ENCODE measurements at regions not wholly inside any gene's neighbourhood (a gene's known extent, or its start where the extent isn't known, plus 50 kb on each side); places are given as distances from the start of the nearest gene placed in this dataset.

- no peak for DNase-seq (ENCODE audit: low read depth)
- H3K4me1 ChIP-seq (ENCODE audit: control insufficient read depth, insufficient read depth, low read length) = no peaks in the 10 kb centered on the region
- H3K36me3 ChIP-seq (ENCODE audit: control insufficient read depth, insufficient read depth, low read length, severe bottlenecking) = no peaks in the 10 kb centered on the region
- no peaks in the 10 kb centered on the region for H3K27me3 ChIP-seq (replicated peaks; ENCODE audit: control insufficient read depth, insufficient read depth, low read length)
- H3K9ac ChIP-seq (ENCODE audit: low read length) = no peak overlapping the region
- H3K4me3 ChIP-seq (ENCODE audit: low read length) = no peak overlapping the region
- peaks cover 5% of the 10 kb centered on the region for H3K9me3 ChIP-seq (ENCODE audit: control insufficient read depth, low read length)
Measured at GRCh38 chr9:79446523-79447307, 125.0 kb upstream of the TLE4 start.

GRCh38 chr9:79447308-79447605, 124.5 kb upstream of the TLE4 start:
- no peaks in the 10 kb centered on the region for H3K27me3 ChIP-seq (replicated peaks; ENCODE audit: control insufficient read depth, insufficient read depth, low read length)

GRCh38 chr9:79447762-79448161, 124.0 kb upstream of the TLE4 start:
- H3K36me3 ChIP-seq (ENCODE audit: control insufficient read depth, insufficient read depth, low read length, severe bottlenecking) = no peaks in the 10 kb centered on the region
- H3K4me1 ChIP-seq (ENCODE audit: control insufficient read depth, insufficient read depth, low read length) = no peaks in the 10 kb centered on the region
- no peaks in the 10 kb centered on the region for H3K27me3 ChIP-seq (replicated peaks; ENCODE audit: control insufficient read depth, insufficient read depth, low read length)
- DNase-seq (ENCODE audit: low read depth) = no peak
- H3K4me3 ChIP-seq (ENCODE audit: low read length) = no peak overlapping the region
- peaks cover 15% of the 10 kb centered on the region for H3K9me3 ChIP-seq (ENCODE audit: control insufficient read depth, low read length)
- no peak overlapping the region for H3K9ac ChIP-seq (ENCODE audit: low read length)

More at GRCh38 chr9:79447308-79447605, 124.5 kb upstream of the TLE4 start:
- Histone ChIP-seq H3K4me3 (ENCODE audit: low read length) (no peak overlapping the region), H3K4me1 (ENCODE audit: control insufficient read depth, insufficient read depth, low read length) (no peaks in the 10 kb centered on the region), H3K36me3 (ENCODE audit: control insufficient read depth, insufficient read depth, low read length, severe bottlenecking) (no peaks in the 10 kb centered on the region), H3K9me3 (ENCODE audit: control insufficient read depth, low read length) (peaks cover 10% of the 10 kb centered on the region), H3K9ac (ENCODE audit: low read length) (no peak overlapping the region)
- no peak for DNase-seq (ENCODE audit: low read depth)

- no peak overlapping the region for H3K9ac ChIP-seq (ENCODE audit: low read length)
- peaks cover 22% of the 10 kb centered on the region for H3K9me3 ChIP-seq (ENCODE audit: control insufficient read depth, low read length)
- DNase-seq (ENCODE audit: low read depth) = no peak
- H3K27me3 ChIP-seq (replicated peaks; ENCODE audit: control insufficient read depth, insufficient read depth, low read length) = no peaks in the 10 kb centered on the region
- no peak overlapping the region for H3K4me3 ChIP-seq (ENCODE audit: low read length)
- no peaks in the 10 kb centered on the region for H3K4me1 ChIP-seq (ENCODE audit: control insufficient read depth, insufficient read depth, low read length)
- no peaks in the 10 kb centered on the region for H3K36me3 ChIP-seq (ENCODE audit: control insufficient read depth, insufficient read depth, low read length, severe bottlenecking)
Measured at GRCh38 chr9:79452265-79452664, 119.5 kb upstream of the TLE4 start.

- Histone ChIP-seq H3K9me3 (ENCODE audit: control insufficient read depth, low read length) (no peaks in the 10 kb centered on the region), H3K4me3 (ENCODE audit: low read length) (no peak overlapping the region), H3K9ac (ENCODE audit: low read length) (no peak overlapping the region), H3K36me3 (ENCODE audit: control insufficient read depth, insufficient read depth, low read length, severe bottlenecking) (no peaks in the 10 kb centered on the region), H3K27me3 (replicated peaks; ENCODE audit: control insufficient read depth, insufficient read depth, low read length) (no peaks in the 10 kb centered on the region), H3K4me1 (ENCODE audit: control insufficient read depth, insufficient read depth, low read length) (no peaks in the 10 kb centered on the region)
- no peak for DNase-seq (ENCODE audit: low read depth)
Measured at GRCh38 chr9:79461712-79462111, 110.1 kb upstream of the TLE4 start.

- H3K9me3 ChIP-seq (ENCODE audit: control insufficient read depth, low read length) = no peaks in the 10 kb centered on the region
- H3K36me3 ChIP-seq (ENCODE audit: control insufficient read depth, insufficient read depth, low read length, severe bottlenecking) = no peaks in the 10 kb centered on the region
- H3K4me1 ChIP-seq (ENCODE audit: control insufficient read depth, insufficient read depth, low read length) = no peaks in the 10 kb centered on the region
- H3K4me3 ChIP-seq (ENCODE audit: low read length) = no peak overlapping the region
- no peak overlapping the region for H3K9ac ChIP-seq (ENCODE audit: low read length)
- DNase-seq (ENCODE audit: low read depth) = no peak
- H3K27me3 ChIP-seq (replicated peaks; ENCODE audit: control insufficient read depth, insufficient read depth, low read length) = no peaks in the 10 kb centered on the region
Measured at GRCh38 chr9:79465156-79465555, 106.6 kb upstream of the TLE4 start.

- no peak overlapping the region for H3K4me3 ChIP-seq (ENCODE audit: low read length)
- no peak overlapping the region for H3K9ac ChIP-seq (ENCODE audit: low read length)
- no peaks in the 10 kb centered on the region for H3K27me3 ChIP-seq (replicated peaks; ENCODE audit: control insufficient read depth, insufficient read depth, low read length)
- DNase-seq (ENCODE audit: low read depth) = no peak
- no peaks in the 10 kb centered on the region for H3K36me3 ChIP-seq (ENCODE audit: control insufficient read depth, insufficient read depth, low read length, severe bottlenecking)
- H3K9me3 ChIP-seq (ENCODE audit: control insufficient read depth, low read length) = no peaks in the 10 kb centered on the region
- peaks cover 5% of the 10 kb centered on the region for H3K4me1 ChIP-seq (ENCODE audit: control insufficient read depth, insufficient read depth, low read length)
Measured at GRCh38 chr9:79469164-79469563, 102.6 kb upstream of the TLE4 start.

GRCh38 chr9:79470954-79471353, 100.8 kb upstream of the TLE4 start:
- Histone ChIP-seq H3K27me3 (replicated peaks; ENCODE audit: control insufficient read depth, insufficient read depth, low read length) (no peaks in the 10 kb centered on the region), H3K4me3 (ENCODE audit: low read length) (no peak overlapping the region), H3K36me3 (ENCODE audit: control insufficient read depth, insufficient read depth, low read length, severe bottlenecking) (no peaks in the 10 kb centered on the region), H3K9me3 (ENCODE audit: control insufficient read depth, low read length) (no peaks in the 10 kb centered on the region), H3K9ac (ENCODE audit: low read length) (no peak overlapping the region), H3K4me1 (ENCODE audit: control insufficient read depth, insufficient read depth, low read length) (peaks cover 5% of the 10 kb centered on the region)
- DNase-seq (ENCODE audit: low read depth) = no peak

- Histone ChIP-seq H3K9me3 (ENCODE audit: control insufficient read depth, low read length) (no peaks in the 10 kb centered on the region), H3K27me3 (replicated peaks; ENCODE audit: control insufficient read depth, insufficient read depth, low read length) (no peaks in the 10 kb centered on the region), H3K4me3 (ENCODE audit: low read length) (no peak overlapping the region), H3K36me3 (ENCODE audit: control insufficient read depth, insufficient read depth, low read length, severe bottlenecking) (no peaks in the 10 kb centered on the region), H3K4me1 (ENCODE audit: control insufficient read depth, insufficient read depth, low read length) (peaks cover 5% of the 10 kb centered on the region), H3K9ac (ENCODE audit: low read length) (no peak overlapping the region)
- DNase-seq (ENCODE audit: low read depth) = peak; percentile 86
Measured at GRCh38 chr9:79471580-79472543, 99.9 kb upstream of the TLE4 start.

GRCh38 chr9:79473704-79474103, 98.1 kb upstream of the TLE4 start:
- Histone ChIP-seq H3K9ac (ENCODE audit: low read length) (no peak overlapping the region), H3K4me3 (ENCODE audit: low read length) (no peak overlapping the region), H3K36me3 (ENCODE audit: control insufficient read depth, insufficient read depth, low read length, severe bottlenecking) (no peaks in the 10 kb centered on the region), H3K27me3 (replicated peaks; ENCODE audit: control insufficient read depth, insufficient read depth, low read length) (no peaks in the 10 kb centered on the region), H3K4me1 (ENCODE audit: control insufficient read depth, insufficient read depth, low read length) (peaks cover 5% of the 10 kb centered on the region), H3K9me3 (ENCODE audit: control insufficient read depth, low read length) (no peaks in the 10 kb centered on the region)
- DNase-seq (ENCODE audit: low read depth) = no peak

GRCh38 chr9:79477241-79477840, 94.4 kb upstream of the TLE4 start:
- peak; percentile 40 for DNase-seq (ENCODE audit: low read depth)
- Histone ChIP-seq H3K36me3 (ENCODE audit: control insufficient read depth, insufficient read depth, low read length, severe bottlenecking) (no peaks in the 10 kb centered on the region), H3K9me3 (ENCODE audit: control insufficient read depth, low read length) (no peaks in the 10 kb centered on the region), H3K27me3 (replicated peaks; ENCODE audit: control insufficient read depth, insufficient read depth, low read length) (no peaks in the 10 kb centered on the region), H3K4me3 (ENCODE audit: low read length) (no peak overlapping the region), H3K9ac (ENCODE audit: low read length) (no peak overlapping the region), H3K4me1 (ENCODE audit: control insufficient read depth, insufficient read depth, low read length) (no peaks in the 10 kb centered on the region)

Measured in adipocyte (in vitro differentiated cells).